NT2/D1 (cell line): ENCODE measurements at regions not wholly inside any gene's neighbourhood (a gene's known extent, or its start where the extent isn't known, plus 50 kb on each side); places are given as distances from the start of the nearest gene placed in this dataset.

Source experiments
- DNase-seq: peaks from one replicate; pipeline ENCODE4 v3.0.0-alpha.2; 2011; ENCODE audit warnings: low read depth, low spot score
- H3K27me3 ChIP-seq: 2 replicates; pipeline ENCODE4 v1.6.0; 2011; ENCODE audit warnings: mild to moderate bottlenecking; ENCODE audit not compliant: insufficient read length, insufficient read depth
- H3K36me3 ChIP-seq: 2 replicates; pipeline ENCODE4 v1.6.1; 2011; ENCODE audit warnings: mild to moderate bottlenecking, low read length, mixed read lengths; ENCODE audit not compliant: insufficient read depth, insufficient read length
- H3K4me1 ChIP-seq: 2 replicates; pipeline ENCODE4 v1.5.1; 2011; ENCODE audit not compliant: insufficient read depth, insufficient read length
- H3K4me3 ChIP-seq: 2 replicates; pipeline ENCODE4 v1.5.1; 2011; ENCODE audit warnings: low read depth; ENCODE audit not compliant: insufficient read length
- H3K9ac ChIP-seq: 2 replicates; pipeline ENCODE4 v1.6.0; 2011; ENCODE audit warnings: low read depth; ENCODE audit not compliant: insufficient read length
- H3K9me3 ChIP-seq: 2 replicates; pipeline ENCODE4 v1.5.1; 2011; ENCODE audit warnings: mild to moderate bottlenecking, low read length; ENCODE audit not compliant: insufficient read depth
- SUZ12 ChIP-seq: IDR thresholded peaks from 2 replicates; pipeline ENCODE4 v1.6.1; 2011; ENCODE audit not compliant: insufficient read length, insufficient read depth; ENCODE audit errors: extremely low read depth
- YY1 ChIP-seq: IDR thresholded peaks from 2 replicates; pipeline ENCODE4 v1.6.1; 2011; ENCODE audit not compliant: insufficient read length, insufficient read depth
- ZNF274 ChIP-seq: IDR thresholded peaks from 2 replicates; pipeline ENCODE4 v1.6.1; 2011; ENCODE audit warnings: mild to moderate bottlenecking, low read depth, low read length

DNA sequence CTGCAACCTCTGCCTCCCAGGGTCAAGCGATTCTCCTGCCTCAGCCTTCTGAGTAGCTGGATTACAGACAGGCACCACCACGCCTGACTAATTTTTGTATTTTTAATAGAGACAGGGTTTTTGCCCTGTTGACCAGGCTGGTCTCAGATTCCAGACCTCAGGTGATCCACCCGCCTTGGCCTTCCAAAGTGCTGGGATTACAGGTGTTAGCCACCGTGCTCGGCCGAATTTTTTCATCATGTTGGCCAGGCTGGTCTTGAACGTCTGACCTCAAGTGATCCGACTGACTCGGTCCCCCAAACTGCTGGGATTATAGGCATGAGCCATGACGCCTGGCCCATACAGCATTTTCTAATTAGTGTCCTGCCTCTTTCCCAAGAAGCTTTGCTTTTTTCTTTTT lies 52.7 kb upstream of the ADORA2B start:
- Histone ChIP-seq H3K27me3 (no peaks in the 10 kb centered on the region), H3K4me1 (no peaks in the 10 kb centered on the region), H3K36me3 (no peaks in the 10 kb centered on the region), H3K9me3 (no peaks in the 10 kb centered on the region), H3K4me3 (no peak overlapping the region), H3K9ac (no peak overlapping the region)
- no peak for TF ChIP-seq SUZ12
- no peak for TF ChIP-seq ZNF274
- no peak for TF ChIP-seq YY1
- DNase-seq, result no peak

GRCh38 chr17:15892731-15893657 lies 51.9 kb upstream of the ADORA2B start:
- no peak for TF ChIP-seq SUZ12
- TF ChIP-seq YY1, result no peak
- TF ChIP-seq ZNF274, result no peak
- Histone ChIP-seq H3K4me1 (no peaks in the 10 kb centered on the region), H3K9me3 (no peaks in the 10 kb centered on the region), H3K36me3 (no peaks in the 10 kb centered on the region), H3K27me3 (no peaks in the 10 kb centered on the region), H3K4me3 (no peak overlapping the region), H3K9ac (peak overlapping the region; percentile 4)
- no peak for DNase-seq

DNA sequence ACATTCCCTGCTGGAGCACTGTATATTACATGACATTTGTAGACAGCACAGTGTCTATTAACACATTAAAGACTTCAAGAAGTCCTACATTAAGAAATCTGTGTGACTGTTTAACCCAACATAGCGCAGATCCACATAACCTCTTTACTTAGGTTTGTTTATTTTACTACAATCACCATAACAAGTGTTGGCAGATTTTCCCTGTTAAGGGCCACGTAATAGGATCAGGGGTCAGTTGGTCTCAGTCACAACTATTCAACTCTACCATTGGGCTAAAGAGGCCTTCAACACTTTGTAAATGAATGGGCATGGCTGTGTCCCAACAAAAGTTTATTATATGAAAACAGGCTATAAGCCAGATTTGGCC lies 51.3 kb upstream of the ADORA2B start:
- TF ChIP-seq YY1, result no peak
- no peak for TF ChIP-seq ZNF274
- H3K9me3 ChIP-seq, result no peaks in the 10 kb centered on the region
- no peaks in the 10 kb centered on the region for H3K4me1 ChIP-seq
- DNase-seq, result no peak
- H3K9ac ChIP-seq, result no peak overlapping the region
- no peak overlapping the region for H3K4me3 ChIP-seq
- H3K36me3 ChIP-seq, result no peaks in the 10 kb centered on the region
- H3K27me3 ChIP-seq, result no peaks in the 10 kb centered on the region

DNA sequence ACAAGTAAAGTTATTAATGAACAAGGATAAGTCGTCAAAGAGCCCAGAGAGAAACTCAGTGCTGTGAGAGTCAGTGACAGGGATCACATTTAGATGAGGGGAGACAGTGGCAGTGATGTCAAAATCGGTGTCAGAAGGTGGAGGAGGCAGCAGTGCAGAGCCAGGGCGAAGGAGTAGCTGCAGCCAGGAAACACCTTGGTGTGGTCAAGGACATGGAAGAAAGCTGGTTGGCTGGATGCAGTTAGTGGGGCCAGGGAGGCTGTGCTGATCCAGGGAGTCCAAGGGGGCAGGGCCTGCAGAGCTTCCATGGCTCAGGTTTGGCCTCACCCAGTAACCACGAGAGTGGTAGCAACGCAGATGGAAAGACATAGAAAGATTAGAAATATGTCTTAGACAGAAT lies 50.7 kb upstream of the ADORA2B start:
- Histone ChIP-seq H3K27me3 (no peaks in the 10 kb centered on the region), H3K9me3 (no peaks in the 10 kb centered on the region), H3K4me1 (no peaks in the 10 kb centered on the region), H3K9ac (no peak overlapping the region), H3K4me3 (no peak overlapping the region), H3K36me3 (no peaks in the 10 kb centered on the region)
- no peak for DNase-seq
- TF ChIP-seq ZNF274 (no peak), YY1 (no peak), SUZ12 (no peak)

GRCh38 chr17:15894913-15895658 lies 49.8 kb upstream of the ADORA2B start:
- Histone ChIP-seq H3K4me1 (no peaks in the 10 kb centered on the region), H3K9ac (no peak overlapping the region), H3K36me3 (no peaks in the 10 kb centered on the region), H3K4me3 (no peak overlapping the region), H3K9me3 (no peaks in the 10 kb centered on the region), H3K27me3 (no peaks in the 10 kb centered on the region)
- no peak for TF ChIP-seq SUZ12
- TF ChIP-seq ZNF274, result no peak
- TF ChIP-seq YY1, result no peak
- DNase-seq, result no peak
